RWPE2 (cell line): ENCODE measurements at regions not wholly inside any gene's neighbourhood (a gene's known extent, or its start where the extent isn't known, plus 50 kb on each side); places are given as distances from the start of the nearest gene placed in this dataset.

Experiments
- ATAC-seq: fragments of 200-7000 bp; cut with Tn5 transposase; 3 replicates; pipeline ENCODE4 v1.9.1; 2021; ENCODE audit warnings: low read depth
- DNase-seq: peaks from one replicate; pipeline ENCODE4 v3.0.0-alpha.2; 2020; ENCODE audit warnings: low spot score
- H3K27ac ChIP-seq: fragments of 450-650 bp; 2 replicates; pipeline ENCODE4 v1.5.1; 2017; ENCODE audit warnings: mild to moderate bottlenecking; ENCODE audit not compliant: poor library complexity, severe bottlenecking
- H3K27me3 ChIP-seq: fragments of 250-450 bp; sonication (Bioruptor Pico); 2 replicates; pipeline ENCODE4 v1.5.1; 2021; ENCODE audit warnings: mild to moderate bottlenecking, moderate library complexity; ENCODE audit not compliant: insufficient read depth, poor library complexity, severe bottlenecking
- H3K36me3 ChIP-seq: fragments of 250-450 bp; sonication (Bioruptor Pico); 2 replicates; pipeline ENCODE4 v1.5.1; 2020; ENCODE audit warnings: low read depth, mild to moderate bottlenecking, moderate library complexity
- H3K4me1 ChIP-seq: fragments of 250-450 bp; sonication (Bioruptor Pico); 2 replicates; pipeline ENCODE4 v1.5.1; 2021; ENCODE audit warnings: mild to moderate bottlenecking, moderate library complexity; ENCODE audit not compliant: insufficient read depth, poor library complexity, severe bottlenecking
- H3K4me3 ChIP-seq: fragments of 250-450 bp; sonication (Bioruptor Pico); 2 replicates; pipeline ENCODE4 v1.5.1; 2021; ENCODE audit warnings: mild to moderate bottlenecking, moderate library complexity; ENCODE audit not compliant: severe bottlenecking
- H3K9me3 ChIP-seq: fragments of 250-450 bp; sonication (Bioruptor Pico); 2 replicates; pipeline ENCODE4 v1.5.1; 2021; ENCODE audit warnings: mild to moderate bottlenecking, moderate library complexity; ENCODE audit not compliant: severe bottlenecking
- TF ChIP-seq, protein P1 (sequence below): fragments of 450-650 bp; IDR thresholded peaks from one replicate; pipeline ENCODE4 v1.5.1; 2017; ENCODE audit warnings: mild to moderate bottlenecking, moderate library complexity; ENCODE audit not compliant: poor library complexity, severe bottlenecking

GRCh38 chr5:179410291-179411160 is 65.3 kb upstream of the ADAMTS2 start:
- Histone ChIP-seq H3K27me3 (no peaks in the 10 kb centered on the region), H3K36me3 (no peaks in the 10 kb centered on the region), H3K9me3 (no peaks in the 10 kb centered on the region), H3K27ac (no peak overlapping the region), H3K4me3 (no peak overlapping the region), H3K4me1 (no peaks in the 10 kb centered on the region)
- ATAC-seq (no peak), DNase-seq (no peak)
- TF ChIP-seq, protein P1, sequence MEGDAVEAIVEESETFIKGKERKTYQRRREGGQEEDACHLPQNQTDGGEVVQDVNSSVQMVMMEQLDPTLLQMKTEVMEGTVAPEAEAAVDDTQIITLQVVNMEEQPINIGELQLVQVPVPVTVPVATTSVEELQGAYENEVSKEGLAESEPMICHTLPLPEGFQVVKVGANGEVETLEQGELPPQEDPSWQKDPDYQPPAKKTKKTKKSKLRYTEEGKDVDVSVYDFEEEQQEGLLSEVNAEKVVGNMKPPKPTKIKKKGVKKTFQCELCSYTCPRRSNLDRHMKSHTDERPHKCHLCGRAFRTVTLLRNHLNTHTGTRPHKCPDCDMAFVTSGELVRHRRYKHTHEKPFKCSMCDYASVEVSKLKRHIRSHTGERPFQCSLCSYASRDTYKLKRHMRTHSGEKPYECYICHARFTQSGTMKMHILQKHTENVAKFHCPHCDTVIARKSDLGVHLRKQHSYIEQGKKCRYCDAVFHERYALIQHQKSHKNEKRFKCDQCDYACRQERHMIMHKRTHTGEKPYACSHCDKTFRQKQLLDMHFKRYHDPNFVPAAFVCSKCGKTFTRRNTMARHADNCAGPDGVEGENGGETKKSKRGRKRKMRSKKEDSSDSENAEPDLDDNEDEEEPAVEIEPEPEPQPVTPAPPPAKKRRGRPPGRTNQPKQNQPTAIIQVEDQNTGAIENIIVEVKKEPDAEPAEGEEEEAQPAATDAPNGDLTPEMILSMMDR = no peak

DNA sequence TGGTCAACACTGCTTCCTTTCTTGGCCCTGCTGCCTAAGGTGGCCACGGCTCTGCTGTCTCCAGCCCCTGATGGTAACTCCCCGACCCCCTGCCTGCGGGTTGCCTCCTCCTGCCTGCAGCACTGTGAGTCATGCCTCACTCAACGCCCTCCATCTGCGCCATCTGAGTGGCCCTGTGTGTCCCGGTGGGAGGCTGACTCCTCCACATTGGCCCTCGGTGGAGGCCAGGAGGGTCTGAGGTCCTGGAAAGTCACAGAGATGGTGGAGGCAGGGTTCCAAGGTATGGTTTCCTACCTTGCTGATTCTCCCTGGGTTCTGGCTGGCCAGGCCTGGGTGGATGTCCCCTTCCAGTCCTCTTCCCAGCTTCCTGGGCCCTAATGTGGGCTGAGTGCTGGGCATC is 64.5 kb upstream of the ADAMTS2 start:
- Histone ChIP-seq H3K27me3 (no peaks in the 10 kb centered on the region), H3K36me3 (no peaks in the 10 kb centered on the region), H3K4me1 (no peaks in the 10 kb centered on the region), H3K27ac (no peak overlapping the region), H3K4me3 (no peak overlapping the region), H3K9me3 (no peaks in the 10 kb centered on the region)
- DNase-seq = no peak
- no peak for ATAC-seq
- TF ChIP-seq, protein P1 = no peak

- Histone ChIP-seq H3K9me3 (no peaks in the 10 kb centered on the region), H3K27me3 (no peaks in the 10 kb centered on the region), H3K27ac (no peak overlapping the region), H3K4me3 (no peak overlapping the region), H3K4me1 (no peaks in the 10 kb centered on the region), H3K36me3 (no peaks in the 10 kb centered on the region)
- TF ChIP-seq, protein P1 = no peak
- no peak for ATAC-seq
- DNase-seq = no peak
Observed at GRCh38 chr5:179408611-179409010, 63.4 kb upstream of the ADAMTS2 start.

DNA sequence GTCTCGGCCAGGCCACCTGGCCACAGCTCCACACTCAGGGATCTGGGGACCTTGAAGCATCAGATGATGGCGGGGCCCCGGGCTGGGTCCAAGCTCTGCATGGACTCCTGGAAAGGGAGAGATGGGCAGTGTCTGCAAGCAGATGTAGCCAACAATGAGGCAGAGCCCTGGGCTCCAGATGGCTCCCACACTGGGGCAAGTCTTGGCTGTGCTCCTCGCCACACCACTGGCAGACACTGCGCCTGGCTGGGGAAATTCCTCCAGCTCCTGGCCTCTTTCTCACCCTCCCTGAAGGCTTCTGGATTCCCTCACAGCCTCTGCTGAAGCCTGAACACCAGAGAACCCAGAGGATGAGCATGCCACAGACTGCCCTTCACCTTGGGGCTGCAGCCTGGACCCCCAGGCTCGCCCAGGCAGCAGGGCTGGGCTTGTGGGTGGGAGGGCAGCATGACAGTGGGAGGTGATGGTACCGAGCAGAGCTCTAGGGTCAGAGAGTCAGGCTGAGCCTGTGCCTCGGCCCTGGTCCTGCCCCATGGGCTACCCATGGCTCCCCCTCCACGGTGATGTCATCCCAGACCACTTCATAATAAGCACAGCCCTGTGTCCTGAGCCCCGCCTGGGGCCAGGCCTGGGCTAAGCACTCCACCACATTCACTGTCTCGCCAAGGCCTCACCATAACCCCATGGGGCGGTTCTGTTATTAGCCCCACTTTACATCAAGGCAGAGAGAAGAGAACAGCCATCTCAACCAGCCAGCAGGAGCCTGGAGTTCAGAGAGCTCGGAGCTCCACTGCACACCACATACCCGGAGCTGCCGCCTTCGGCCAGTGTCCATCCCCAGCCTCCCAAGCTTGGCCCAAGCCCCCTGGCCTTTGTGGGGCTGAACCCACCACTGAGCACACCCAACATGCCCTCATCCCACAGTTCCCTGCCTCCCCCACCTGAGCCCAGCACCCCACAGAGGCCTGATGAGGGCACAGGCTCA is 62.2 kb upstream of the ADAMTS2 start:
- H3K4me1 ChIP-seq = no peaks in the 10 kb centered on the region
- H3K27me3 ChIP-seq = no peaks in the 10 kb centered on the region
- peaks cover 2% of the 10 kb centered on the region for H3K9me3 ChIP-seq
- TF ChIP-seq, protein P1 = no peak
- no peak for DNase-seq
- H3K36me3 ChIP-seq = no peaks in the 10 kb centered on the region
- H3K4me3 ChIP-seq = no peak overlapping the region
- no peak for ATAC-seq
- H3K27ac ChIP-seq = no peak overlapping the region
